ENCODE measurements at regions not wholly inside any gene's neighbourhood (a gene's known extent, or its start where the extent isn't known, plus 50 kb on each side); places are given as distances from the start of the nearest gene placed in this dataset.

DNA sequence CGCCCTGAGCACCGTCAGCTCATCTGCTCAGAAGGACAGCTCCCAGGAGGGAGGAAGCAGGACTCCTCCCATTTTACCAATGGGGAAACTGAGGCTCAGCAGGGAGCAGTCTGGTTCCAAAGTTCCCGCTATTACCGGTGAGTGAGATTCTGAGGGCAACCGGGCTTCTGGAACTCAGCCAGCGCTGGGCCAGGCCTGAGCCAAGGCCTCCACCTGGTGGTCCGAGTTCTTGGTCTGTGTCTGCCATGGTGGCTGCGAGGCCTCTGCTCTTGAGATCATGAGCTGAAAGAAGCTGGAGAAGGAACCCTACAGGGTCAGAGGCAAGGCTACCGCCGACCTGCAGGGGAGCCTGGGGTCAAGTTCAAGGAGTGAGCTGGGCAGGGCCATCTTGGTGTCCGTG, 110.8 kb upstream of the GSE1 start:
- ChIA-PET POLR2A (ENCODE audit: unreplicated experiment) (no interaction called here), CTCF (no interaction called here)
- Histone ChIP-seq H3K56ac (ENCODE audit: extremely low read depth, insufficient read depth, low read length) (no peak overlapping the region), H2BK5ac (ENCODE audit: low read depth, low read length, poor library complexity, severe bottlenecking) (no peak overlapping the region), H3K9ac (ENCODE audit: low read depth, low read length) (no peak overlapping the region), H3K27me3 (ENCODE audit: control insufficient read depth, insufficient read depth, low read length) (no peaks in the 10 kb centered on the region), H3K4me3 (ENCODE audit: insufficient read depth, low read depth, low read length) (no peak overlapping the region), H3K36me3 (ENCODE audit: control insufficient read depth, insufficient read depth, low read length) (no peaks in the 10 kb centered on the region), H3K27ac (ENCODE audit: insufficient read depth, low read length) (no peak overlapping the region), H4K91ac (ENCODE audit: insufficient read depth, low read depth, low read length) (no peak overlapping the region), H3K4ac (ENCODE audit: low read depth, low read length) (no peak overlapping the region), H3K4me2 (ENCODE audit: low read depth, low read length) (no peak overlapping the region), H3K79me1 (ENCODE audit: low read depth in 1 of 2, low read length in 2 of 2) (peaks cover 7 to 21% of the 10 kb centered on the region in 2 experiments; a peak in 3 of 4 replicates), H2AK9ac (replicated peaks; ENCODE audit: low read depth, low read length, poor library complexity) (no peak overlapping the region), H4K5ac (ENCODE audit: low read depth, low read length) (no peak overlapping the region), H3K9me1 (ENCODE audit: insufficient read depth, low read length) (peaks cover 7% of the 10 kb centered on the region; the same call in 1 of the 2 replicates), H3K4me1 (ENCODE audit: control insufficient read depth, insufficient read depth, low read length) (no peaks in the 10 kb centered on the region), H3K9me3 (ENCODE audit: control insufficient read depth, insufficient read depth, low read length) (no peaks in the 10 kb centered on the region), H4K8ac (ENCODE audit: low read depth in 2 of 2, low read length in 2 of 2) (no peak overlapping the region), H2BK20ac (ENCODE audit: low read depth, low read length) (no peak overlapping the region), H4K20me1 (ENCODE audit: insufficient read depth, low read length) (peaks cover 22% of the 10 kb centered on the region), H2BK15ac (ENCODE audit: low read depth, low read length) (no peak overlapping the region), H2AK5ac (ENCODE audit: low read depth, low read length) (no peak overlapping the region), H3K14ac (replicated peaks; ENCODE audit: low read depth, low read length) (no peak overlapping the region), H3K23ac (ENCODE audit: low read depth, low read length) (no peak overlapping the region), H2BK120ac (ENCODE audit: low read depth, low read length) (no peak overlapping the region), H2AFZ (replicated peaks; ENCODE audit: low read length, poor library complexity) (no peak overlapping the region), H3K18ac (ENCODE audit: low read depth, low read length) (no peak overlapping the region)
- in situ Hi-C loops (cut with MboI; ENCODE audit: low sequenced_read_pairs): no loop called here
- DNase-seq (no peak), ATAC-seq (ENCODE audit: low read depth) (no peak)
- no peak for TF ChIP-seq BHLHE40 (IDR thresholded peaks at IDR 0.05; ENCODE audit: low read depth, low read length)
- TF ChIP-seq MXI1 (IDR thresholded peaks at IDR 0.05; ENCODE audit: borderline replicate concordance, low read depth, low read length): no peak
- TF ChIP-seq, protein P1, sequence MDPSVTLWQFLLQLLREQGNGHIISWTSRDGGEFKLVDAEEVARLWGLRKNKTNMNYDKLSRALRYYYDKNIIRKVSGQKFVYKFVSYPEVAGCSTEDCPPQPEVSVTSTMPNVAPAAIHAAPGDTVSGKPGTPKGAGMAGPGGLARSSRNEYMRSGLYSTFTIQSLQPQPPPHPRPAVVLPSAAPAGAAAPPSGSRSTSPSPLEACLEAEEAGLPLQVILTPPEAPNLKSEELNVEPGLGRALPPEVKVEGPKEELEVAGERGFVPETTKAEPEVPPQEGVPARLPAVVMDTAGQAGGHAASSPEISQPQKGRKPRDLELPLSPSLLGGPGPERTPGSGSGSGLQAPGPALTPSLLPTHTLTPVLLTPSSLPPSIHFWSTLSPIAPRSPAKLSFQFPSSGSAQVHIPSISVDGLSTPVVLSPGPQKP (IDR thresholded peaks at IDR 0.05; ENCODE audit: borderline replicate concordance, low read depth, low read length): no peak
- TF ChIP-seq, protein P2, sequence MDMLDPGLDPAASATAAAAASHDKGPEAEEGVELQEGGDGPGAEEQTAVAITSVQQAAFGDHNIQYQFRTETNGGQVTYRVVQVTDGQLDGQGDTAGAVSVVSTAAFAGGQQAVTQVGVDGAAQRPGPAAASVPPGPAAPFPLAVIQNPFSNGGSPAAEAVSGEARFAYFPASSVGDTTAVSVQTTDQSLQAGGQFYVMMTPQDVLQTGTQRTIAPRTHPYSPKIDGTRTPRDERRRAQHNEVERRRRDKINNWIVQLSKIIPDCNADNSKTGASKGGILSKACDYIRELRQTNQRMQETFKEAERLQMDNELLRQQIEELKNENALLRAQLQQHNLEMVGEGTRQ (IDR thresholded peaks at IDR 0.05; ENCODE audit: low read depth, low read length): no peak
- no peak for TF ChIP-seq MAFK (IDR thresholded peaks at IDR 0.05; ENCODE audit: low read depth, low read length)
- TF ChIP-seq MAZ (IDR thresholded peaks at IDR 0.05; ENCODE audit: borderline replicate concordance, low read depth, low read length): no peak
- intact Hi-C loops (cut with micrococcal nuclease): no loop called here
- no TSS peak for BruUV-seq (replicated peaks)
- dilution Hi-C loops (cut with HindIII; ENCODE audit: low sequenced_read_pairs, unreplicated experiment): no loop called here
- 74% methylated on average over 9 of the region's 11 CpGs; no CpG with 5 or more reads in 1 of the 2 experiments for WGBS, 2 experiments (ENCODE audit: extremely low coverage in 2 of 2, insufficient read length in 1 of 2)

Data from IMR-90 (cell line).